HEK293 (cell line): ENCODE measurements at regions not wholly inside any gene's neighbourhood (a gene's known extent, or its start where the extent isn't known, plus 50 kb on each side); places are given as distances from the start of the nearest gene placed in this dataset.

Experiments
- CTCF ChIA-PET: fragments of 350-600 bp; formaldehyde crosslinking; extraction: SDS; loops from one replicate; lab custom pipeline; 2021; ENCODE audit warnings: antibody characterized with exemption; lab: Yijun Ruan, JAX
- POLR2A ChIA-PET: fragments of 300-600 bp; formaldehyde crosslinking; extraction: SDS; loops from one replicate; lab custom pipeline; 2020; ENCODE audit warnings: antibody characterized with exemption, inconsistent platforms; lab: Yijun Ruan, JAX
- H3K27ac ChIP-seq: fragments of 200-500 bp; sonication (Bioruptor generic); 2 replicates; pipeline ENCODE4 v1.5.1; 2014; ENCODE audit warnings: low read depth, low read length, control low read depth, inconsistent platforms; ENCODE audit errors: extremely low read depth
- H3K36me3 ChIP-seq, 2 experiments: fragments of 200-500 bp in 1 of 2; sonication (Bioruptor generic) in 1 of 2; 1 replicate in 1 of 2; 2 replicates in 1 of 2; pipeline ENCODE4 v1.5.1; 2014 to 2017; ENCODE audit warnings: inconsistent platforms in 2 of 2, low read length in 2 of 2; ENCODE audit not compliant: control insufficient read depth in 2 of 2, insufficient read depth in 1 of 2
- H3K4me1 ChIP-seq: fragments of 200-500 bp; sonication (Bioruptor generic); 2 replicates; pipeline ENCODE4 v1.5.1; 2014; ENCODE audit warnings: mild to moderate bottlenecking, low read length, inconsistent platforms; ENCODE audit not compliant: control insufficient read depth, insufficient read depth
- H3K4me3 ChIP-seq: 2 replicates; pipeline ENCODE4 v1.5.1; 2011; ENCODE audit warnings: low read depth, mild to moderate bottlenecking, control low read depth, low read length, moderate library complexity
- H3K9me3 ChIP-seq: fragments of 200-500 bp; sonication (Bioruptor generic); 2 replicates; pipeline ENCODE4 v1.5.1; 2014; ENCODE audit warnings: low read depth, low read length, inconsistent platforms; ENCODE audit not compliant: control insufficient read depth, insufficient read depth
- BCL11A ChIP-seq: fragments of 450-650 bp; formaldehyde crosslinking; IDR thresholded peaks from 2 replicates; pipeline ENCODE4 v1.5.1; 2016; ENCODE audit warnings: low read depth, missing biosample characterization, missing genetic modification characterization
- BCL6B ChIP-seq: fragments of 450-650 bp; formaldehyde crosslinking; IDR thresholded peaks from 2 replicates; pipeline ENCODE4 v1.5.1; 2017; ENCODE audit warnings: missing biosample characterization, missing genetic modification characterization
- IKZF3 ChIP-seq: fragments of 450-650 bp; IDR thresholded peaks from 2 replicates; pipeline ENCODE4 v1.5.0; 2018; ENCODE audit warnings: missing biosample characterization, mild to moderate bottlenecking, missing genetic modification characterization, moderate library complexity
- INSM2 ChIP-seq: fragments of 450-650 bp; formaldehyde crosslinking; IDR thresholded peaks from 2 replicates; pipeline ENCODE4 v1.5.1; 2016; ENCODE audit warnings: missing biosample characterization, missing genetic modification characterization
- KLF9 ChIP-seq: fragments of 450-650 bp; formaldehyde crosslinking; IDR thresholded peaks from 2 replicates; pipeline ENCODE4 v1.5.1; 2016; ENCODE audit warnings: missing biosample characterization, missing genetic modification characterization, low read depth
- PRDM4 ChIP-seq: fragments of 450-650 bp; formaldehyde crosslinking; IDR thresholded peaks from 2 replicates; pipeline ENCODE4 v1.5.1; 2017; ENCODE audit warnings: missing biosample characterization, missing genetic modification characterization
- SCRT2 ChIP-seq: fragments of 450-650 bp; formaldehyde crosslinking; IDR thresholded peaks from 2 replicates; pipeline ENCODE4 v1.5.1; 2016; ENCODE audit warnings: missing biosample characterization, missing genetic modification characterization
- ZBTB21 ChIP-seq: fragments of 450-650 bp; formaldehyde crosslinking; IDR thresholded peaks from 2 replicates; pipeline ENCODE4 v1.5.1; 2017; ENCODE audit warnings: missing biosample characterization, missing genetic modification characterization
- ZBTB48 ChIP-seq: fragments of 450-650 bp; formaldehyde crosslinking; IDR thresholded peaks from 2 replicates; pipeline ENCODE4 v1.5.1; 2016; ENCODE audit warnings: missing biosample characterization, missing genetic modification characterization
- ZEB2 ChIP-seq: fragments of 450-650 bp; formaldehyde crosslinking; IDR thresholded peaks from 2 replicates; pipeline ENCODE4 v1.5.1; 2016; ENCODE audit warnings: missing biosample characterization, missing genetic modification characterization
- ZFP3 ChIP-seq: fragments of 450-650 bp; formaldehyde crosslinking; IDR thresholded peaks from 2 replicates; pipeline ENCODE4 v1.5.1; 2016; ENCODE audit warnings: low read depth, missing biosample characterization, missing genetic modification characterization
- ZNF140 ChIP-seq: fragments of 450-650 bp; formaldehyde crosslinking; IDR thresholded peaks from 2 replicates; pipeline ENCODE4 v1.5.1; 2016; ENCODE audit warnings: missing biosample characterization, missing genetic modification characterization
- ZNF169 ChIP-seq: fragments of 450-650 bp; formaldehyde crosslinking; IDR thresholded peaks from 2 replicates; pipeline ENCODE4 v1.5.1; 2016; ENCODE audit warnings: missing biosample characterization, missing genetic modification characterization
- ZNF221 ChIP-seq: fragments of 450-650 bp; formaldehyde crosslinking; IDR thresholded peaks from 2 replicates; pipeline ENCODE4 v1.5.1; 2017; ENCODE audit warnings: missing biosample characterization, missing genetic modification characterization, borderline replicate concordance
- ZNF23 ChIP-seq: fragments of 450-650 bp; formaldehyde crosslinking; IDR thresholded peaks from 2 replicates; pipeline ENCODE4 v1.5.1; 2016; ENCODE audit warnings: missing biosample characterization, missing genetic modification characterization, borderline replicate concordance
- ZNF248 ChIP-seq: fragments of 450-650 bp; formaldehyde crosslinking; IDR thresholded peaks from 2 replicates; pipeline ENCODE4 v1.5.1; 2017; ENCODE audit warnings: missing biosample characterization, missing genetic modification characterization
- ZNF404 ChIP-seq: fragments of 450-650 bp; formaldehyde crosslinking; IDR thresholded peaks from 2 replicates; pipeline ENCODE4 v1.5.1; 2017; ENCODE audit warnings: missing biosample characterization, missing genetic modification characterization
- ZNF561 ChIP-seq: fragments of 450-650 bp; IDR thresholded peaks from 2 replicates; pipeline ENCODE4 v1.5.1; 2018; ENCODE audit warnings: missing biosample characterization, missing genetic modification characterization, borderline replicate concordance
- ZNF600 ChIP-seq: fragments of 450-650 bp; formaldehyde crosslinking; IDR thresholded peaks from 2 replicates; pipeline ENCODE4 v1.5.1; 2016; ENCODE audit warnings: missing biosample characterization, missing genetic modification characterization
- ZNF660 ChIP-seq: fragments of 450-650 bp; IDR thresholded peaks from 2 replicates; pipeline ENCODE4 v1.5.1; 2018; ENCODE audit warnings: missing biosample characterization, mild to moderate bottlenecking, missing genetic modification characterization
- ZNF701 ChIP-seq: fragments of 450-650 bp; formaldehyde crosslinking; IDR thresholded peaks from 2 replicates; pipeline ENCODE4 v1.5.1; 2016; ENCODE audit warnings: missing biosample characterization, missing genetic modification characterization
- ZNF785 ChIP-seq: fragments of 450-650 bp; formaldehyde crosslinking; IDR thresholded peaks from 2 replicates; pipeline ENCODE4 v1.5.1; 2016; ENCODE audit warnings: missing biosample characterization, missing genetic modification characterization
- ZSCAN5A ChIP-seq: fragments of 450-650 bp; formaldehyde crosslinking; IDR thresholded peaks from 2 replicates; pipeline ENCODE4 v1.5.1; 2016; ENCODE audit warnings: missing biosample characterization, missing genetic modification characterization
- TF ChIP-seq, protein P1 (sequence below): fragments of 450-650 bp; formaldehyde crosslinking; IDR thresholded peaks from 2 replicates; pipeline ENCODE4 v1.5.1; 2016; ENCODE audit warnings: missing biosample characterization, missing genetic modification characterization
- TF ChIP-seq, protein P2 (sequence below): fragments of 450-650 bp; formaldehyde crosslinking; IDR thresholded peaks from 2 replicates; pipeline ENCODE4 v1.5.1; 2016; ENCODE audit warnings: missing biosample characterization, missing genetic modification characterization

GRCh38 chr4:177789610-177790009 lies 347.4 kb upstream of the AGA start:
- TF ChIP-seq PRDM4 (tag by site-specific recombination) (no peak), ZBTB21 (tag by site-specific recombination) (no peak), ZNF248 (tag by site-specific recombination) (no peak), INSM2 (no peak), BCL11A (tag by site-specific recombination) (no peak), ZNF600 (tag by site-specific recombination) (no peak), ZNF701 (tag by site-specific recombination) (no peak), ZNF140 (tag by site-specific recombination) (no peak), KLF9 (no peak), ZNF561 (tag by site-specific recombination) (no peak), ZFP3 (no peak), ZNF660 (no peak), ZEB2 (tag by site-specific recombination) (no peak), SCRT2 (tag by site-specific recombination) (no peak)
- TF ChIP-seq, protein P1, sequence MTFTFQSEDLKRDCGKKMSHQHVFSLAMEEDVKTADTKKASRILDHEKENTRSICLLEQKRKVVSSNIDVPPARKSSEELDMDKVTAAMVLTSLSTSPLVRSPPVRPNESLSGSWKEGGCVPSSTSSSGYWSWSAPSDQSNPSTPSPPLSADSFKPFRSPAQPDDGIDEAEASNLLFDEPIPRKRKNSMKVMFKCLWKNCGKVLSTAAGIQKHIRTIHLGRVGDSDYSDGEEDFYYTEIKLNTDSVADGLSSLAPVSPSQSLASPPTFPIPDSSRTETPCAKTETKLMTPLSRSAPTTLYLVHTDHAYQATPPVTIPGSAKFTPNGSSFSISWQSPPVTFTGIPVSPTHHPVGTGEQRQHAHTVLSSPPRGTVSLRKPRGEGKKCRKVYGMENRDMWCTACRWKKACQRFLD (tag by site-specific recombination), result no peak
- TF ChIP-seq, all 188 proteins: peak for 0
- H3K27ac ChIP-seq, result no peak overlapping the region
- no peak overlapping the region for H3K4me3 ChIP-seq
- no peaks in the 10 kb centered on the region for H3K36me3 ChIP-seq
- POLR2A ChIA-PET, result no interaction called here
- CTCF ChIA-PET, result no interaction called here
- H3K4me1 ChIP-seq, result no peaks in the 10 kb centered on the region
- no peaks in the 10 kb centered on the region for H3K9me3 ChIP-seq

DNA sequence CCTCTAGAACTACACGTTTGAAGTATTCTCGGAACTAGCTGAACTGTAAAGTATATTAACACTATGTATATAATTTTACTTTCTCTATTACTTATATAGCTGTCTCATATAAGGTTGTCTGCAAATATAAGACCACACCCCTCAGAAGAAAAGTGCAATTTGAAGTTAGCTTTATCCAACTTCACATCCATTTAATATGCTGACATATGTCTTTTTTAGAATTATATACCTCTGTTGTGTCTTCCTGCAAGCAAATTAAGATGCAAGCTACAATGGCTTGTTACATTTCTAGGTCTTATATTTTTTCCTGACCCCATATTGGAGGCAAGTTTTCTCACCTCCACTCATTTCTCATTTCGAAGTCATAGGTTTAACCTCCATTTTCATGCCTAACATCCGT lies 349.0 kb upstream of the AGA start:
- CTCF ChIA-PET, result no interaction called here
- no peaks in the 10 kb centered on the region for H3K9me3 ChIP-seq
- no peak overlapping the region for H3K4me3 ChIP-seq
- H3K4me1 ChIP-seq, result no peaks in the 10 kb centered on the region
- H3K27ac ChIP-seq, result no peak overlapping the region
- TF ChIP-seq IKZF3 (tag by site-specific recombination) (no peak), ZSCAN5A (no peak), ZNF23 (tag by site-specific recombination) (no peak), INSM2 (no peak), ZNF169 (no peak), BCL6B (tag by site-specific recombination) (no peak), ZNF221 (tag by site-specific recombination) (no peak), ZBTB48 (tag by site-specific recombination) (no peak), ZNF404 (tag by site-specific recombination) (no peak), ZNF785 (no peak)
- TF ChIP-seq, protein P2, sequence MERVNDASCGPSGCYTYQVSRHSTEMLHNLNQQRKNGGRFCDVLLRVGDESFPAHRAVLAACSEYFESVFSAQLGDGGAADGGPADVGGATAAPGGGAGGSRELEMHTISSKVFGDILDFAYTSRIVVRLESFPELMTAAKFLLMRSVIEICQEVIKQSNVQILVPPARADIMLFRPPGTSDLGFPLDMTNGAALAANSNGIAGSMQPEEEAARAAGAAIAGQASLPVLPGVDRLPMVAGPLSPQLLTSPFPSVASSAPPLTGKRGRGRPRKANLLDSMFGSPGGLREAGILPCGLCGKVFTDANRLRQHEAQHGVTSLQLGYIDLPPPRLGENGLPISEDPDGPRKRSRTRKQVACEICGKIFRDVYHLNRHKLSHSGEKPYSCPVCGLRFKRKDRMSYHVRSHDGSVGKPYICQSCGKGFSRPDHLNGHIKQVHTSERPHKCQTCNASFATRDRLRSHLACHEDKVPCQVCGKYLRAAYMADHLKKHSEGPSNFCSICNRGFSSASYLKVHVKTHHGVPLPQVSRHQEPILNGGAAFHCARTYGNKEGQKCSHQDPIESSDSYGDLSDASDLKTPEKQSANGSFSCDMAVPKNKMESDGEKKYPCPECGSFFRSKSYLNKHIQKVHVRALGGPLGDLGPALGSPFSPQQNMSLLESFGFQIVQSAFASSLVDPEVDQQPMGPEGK (tag by site-specific recombination), result no peak
- TF ChIP-seq, all 188 proteins: peak for 0
- POLR2A ChIA-PET, result no interaction called here
- H3K36me3 ChIP-seq, result no peaks in the 10 kb centered on the region
